T-helper 9 cell (primary cell): ENCODE measurements at regions not wholly inside any gene's neighbourhood (a gene's known extent, or its start where the extent isn't known, plus 50 kb on each side); places are given as distances from the start of the nearest gene placed in this dataset.
"Not testable (repeated sequence)": the region's sequence is repeated elsewhere in the genome, so short reads cannot be mapped to it uniquely, and the experiment has no call there.

Experiments
- DNase-seq: peaks from one replicate; pipeline ENCODE4 v3.0.0-alpha.2; 2020

DNA sequence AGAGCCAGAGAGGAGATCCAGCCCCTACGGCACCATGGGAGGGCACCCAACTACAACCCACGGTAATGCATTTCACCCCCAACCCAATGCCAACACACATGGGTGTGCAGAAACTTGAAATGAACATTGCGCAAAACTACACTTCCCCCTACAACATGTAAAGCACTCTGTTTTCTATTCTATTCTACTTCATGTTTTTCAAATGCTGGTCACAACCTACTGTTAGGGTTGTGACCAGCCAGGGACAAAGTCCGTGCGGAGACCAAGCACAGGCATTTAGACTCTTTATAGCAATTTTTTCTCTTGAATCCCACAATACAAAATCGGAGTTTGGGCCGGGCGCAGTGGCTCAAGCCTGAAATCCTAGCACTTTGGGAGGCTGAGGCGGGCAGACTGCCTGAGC, 90.6 kb downstream of the MRPL14 start:
- DNase-seq: no peak

DNA sequence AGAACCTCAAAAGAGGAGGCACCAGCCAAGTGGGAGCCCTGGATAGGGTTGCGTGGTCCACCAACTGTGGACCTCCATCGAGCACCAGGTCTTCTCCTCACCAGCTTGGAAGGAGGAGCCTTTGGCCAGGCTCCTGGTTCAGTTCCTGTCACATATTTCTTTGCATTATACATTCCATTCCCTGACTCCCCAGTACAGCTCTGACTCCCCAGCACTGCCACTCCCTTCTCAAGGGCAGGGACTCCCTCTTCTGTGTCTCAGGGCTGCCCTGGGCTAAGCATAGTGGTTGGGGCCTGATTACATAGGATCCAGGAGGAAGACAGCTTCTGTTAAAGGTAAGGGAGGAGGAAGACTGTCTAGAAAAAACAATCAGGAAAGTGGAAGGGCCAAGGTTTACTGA, 91.1 kb downstream of the MRPL14 start:
- DNase-seq: no peak

DNA sequence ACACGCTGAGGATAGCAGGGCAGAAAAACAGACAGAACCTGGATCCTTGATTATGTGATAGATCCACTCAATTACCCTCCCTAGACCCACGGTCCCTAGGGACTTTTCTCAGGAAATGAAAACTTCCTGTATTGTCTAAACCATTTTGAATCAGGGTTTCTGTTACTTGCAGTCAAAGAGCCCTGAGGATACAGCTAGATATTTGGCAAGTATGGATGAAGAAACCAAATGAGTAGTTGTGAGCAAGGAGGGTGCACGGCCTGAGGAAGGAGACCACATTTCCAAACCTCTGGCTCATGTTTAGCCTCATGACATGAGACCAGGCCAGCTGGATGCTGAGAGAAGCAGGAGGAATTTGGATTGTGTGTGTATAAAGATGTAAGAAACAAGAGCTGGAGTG, 91.6 kb downstream of the MRPL14 start:
- no peak for DNase-seq

DNA sequence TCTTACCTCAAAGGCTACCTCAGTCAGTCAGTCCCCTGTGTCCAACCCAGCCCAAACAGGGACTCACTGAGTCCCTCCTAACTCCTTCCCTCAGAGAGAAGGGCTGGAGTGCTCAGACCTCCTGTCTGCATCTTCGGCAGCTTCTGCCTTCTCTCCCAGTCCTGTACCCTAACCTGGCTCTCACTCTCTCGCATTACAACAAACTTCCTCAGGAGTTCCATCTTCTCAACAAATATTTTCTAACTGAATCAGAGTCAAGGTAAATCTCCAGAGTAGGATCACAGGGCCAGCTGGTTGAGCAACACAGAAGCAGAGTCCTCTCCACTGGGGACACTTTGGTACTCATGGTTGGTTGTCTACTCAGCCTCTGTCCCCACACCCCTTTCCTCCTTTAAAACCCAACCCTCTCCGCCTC, 92.3 kb downstream of the MRPL14 start:
- no peak for DNase-seq

DNA sequence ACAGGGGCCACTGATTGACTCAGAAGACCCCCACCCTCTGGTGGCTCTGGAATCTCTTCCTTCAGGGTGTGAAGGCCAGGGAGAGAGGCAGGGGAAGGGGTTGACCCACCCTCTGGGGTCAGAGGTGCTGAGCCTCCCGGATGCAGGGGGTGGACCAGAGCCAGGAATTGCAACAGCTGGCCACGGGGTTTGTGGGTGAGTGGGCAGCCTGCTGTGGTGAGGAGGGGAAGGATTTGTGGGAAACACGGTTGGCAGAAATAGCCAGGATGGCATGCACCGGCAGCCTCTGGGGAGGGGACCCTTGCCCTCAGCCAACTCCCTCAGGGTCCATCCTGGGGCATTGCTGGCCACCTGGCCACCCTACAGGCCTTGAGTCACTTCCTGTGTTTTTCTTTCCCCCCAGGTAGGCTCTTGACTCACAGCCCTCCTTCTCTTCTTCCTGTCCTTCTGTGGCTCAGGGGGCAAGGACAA, 92.8 kb downstream of the MRPL14 start:
- no peak for DNase-seq

DNA sequence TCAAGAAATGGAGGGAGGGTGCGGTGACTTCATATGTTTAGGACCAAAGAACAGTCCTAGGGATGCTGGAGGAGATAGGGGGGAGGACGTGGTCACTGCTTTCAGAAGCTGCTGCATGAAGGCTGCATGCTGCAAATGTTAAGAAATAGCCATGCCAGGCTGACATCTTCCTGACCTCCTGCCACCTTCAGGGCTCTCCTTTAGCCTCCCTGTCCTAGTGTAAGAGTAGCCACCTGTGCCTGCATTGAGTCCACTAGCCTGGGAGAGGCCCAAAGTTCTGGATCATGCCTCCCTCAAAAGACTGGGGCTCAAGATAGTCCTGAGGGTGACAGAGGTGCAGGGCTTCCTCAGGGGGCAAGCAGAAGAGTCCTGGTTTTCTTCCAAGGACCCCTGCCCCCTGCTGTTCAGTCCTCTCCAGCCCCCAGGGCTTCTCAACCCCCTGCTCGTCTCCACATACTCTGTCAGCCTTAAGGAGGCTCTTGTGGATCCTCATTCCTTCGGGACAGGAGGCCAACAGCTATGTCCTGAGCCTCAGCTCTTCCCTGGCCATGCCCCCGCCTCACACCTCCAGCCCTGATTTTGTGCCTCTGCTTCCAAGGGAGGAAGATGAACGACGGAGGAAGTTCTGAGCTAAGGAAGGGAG, 96.3 kb downstream of the MRPL14 start:
- DNase-seq: no peak

DNA sequence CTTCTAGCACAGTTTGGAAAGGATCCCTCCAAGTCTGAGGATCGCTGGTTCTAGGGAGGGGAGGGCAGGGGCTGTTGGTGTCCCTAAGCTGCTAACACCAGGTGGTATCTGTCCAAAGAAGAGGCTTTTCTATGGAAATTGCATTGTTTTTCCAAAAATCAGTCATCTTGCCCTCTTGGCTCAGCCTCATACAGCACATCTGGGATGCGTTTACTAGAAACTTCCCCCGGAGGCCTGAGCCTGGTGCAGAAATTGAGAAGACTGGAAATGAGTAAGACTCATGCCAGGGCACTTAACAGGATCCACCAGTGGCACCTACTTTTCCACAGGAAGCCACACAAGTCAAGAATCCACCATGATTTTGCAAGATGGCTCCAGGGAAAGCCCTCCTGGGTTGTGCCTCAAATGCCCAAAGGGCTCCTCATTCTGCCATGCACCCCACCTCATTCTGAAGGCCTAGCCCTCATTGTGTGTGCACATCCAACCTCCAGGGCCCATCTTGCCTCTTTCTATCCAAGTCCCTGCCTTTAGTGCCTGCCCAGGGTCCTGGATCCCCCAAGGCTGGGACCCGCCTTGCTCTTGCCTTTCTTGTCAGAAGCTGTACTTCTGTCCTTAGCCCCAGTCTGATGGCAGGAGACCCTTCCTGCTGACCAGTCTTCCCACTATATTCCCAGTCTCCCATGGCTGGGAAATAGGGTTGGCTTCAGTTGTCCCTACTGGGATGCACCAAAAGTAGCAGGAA, 97.6 kb downstream of the MRPL14 start:
- DNase-seq: no peak

DNA sequence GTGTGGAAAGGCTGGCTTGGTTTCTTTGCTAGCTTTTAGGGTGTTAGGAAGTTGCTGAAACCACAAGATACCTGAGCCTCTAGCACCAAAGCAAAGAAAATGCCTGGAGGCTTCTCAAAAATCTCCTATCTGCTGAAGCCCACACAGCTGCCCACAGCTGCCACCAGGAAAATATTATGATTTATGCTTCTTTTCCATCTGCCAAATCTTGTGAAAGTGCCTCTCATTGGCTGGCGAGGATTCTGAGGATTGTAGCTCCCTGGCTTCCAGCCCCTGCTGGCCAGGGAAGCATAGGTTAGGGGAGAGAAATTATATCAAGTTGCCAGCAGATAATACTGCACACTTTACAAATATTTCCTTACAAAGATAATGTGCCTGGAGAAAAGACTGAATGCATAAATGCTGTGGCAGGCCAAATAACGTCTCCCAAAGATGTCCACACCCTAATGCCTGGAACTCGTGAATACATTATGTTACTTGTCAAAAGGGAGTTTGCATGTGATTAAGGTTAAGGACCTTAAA, 98.4 kb downstream of the MRPL14 start:
- no peak for DNase-seq

DNA sequence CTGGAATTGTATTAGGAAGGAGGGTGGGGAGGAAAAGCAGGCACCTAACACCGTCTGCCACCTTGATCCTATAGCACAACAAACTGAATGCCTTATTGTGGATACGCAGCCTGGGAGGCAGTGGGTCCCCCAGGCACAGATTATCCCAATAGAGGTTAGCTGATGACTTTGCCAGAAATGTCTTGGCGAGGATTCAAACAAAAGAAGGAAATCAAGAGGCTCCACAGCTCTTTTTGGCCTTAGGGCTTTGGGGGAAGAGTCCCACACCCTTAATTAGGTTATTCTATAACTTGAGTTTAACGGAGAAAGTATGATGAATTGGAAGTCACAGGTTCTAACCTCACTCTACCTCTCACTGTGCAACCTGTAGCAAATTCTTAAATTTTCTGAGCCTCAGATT, 102.0 kb downstream of the MRPL14 start:
- DNase-seq: no peak

DNA sequence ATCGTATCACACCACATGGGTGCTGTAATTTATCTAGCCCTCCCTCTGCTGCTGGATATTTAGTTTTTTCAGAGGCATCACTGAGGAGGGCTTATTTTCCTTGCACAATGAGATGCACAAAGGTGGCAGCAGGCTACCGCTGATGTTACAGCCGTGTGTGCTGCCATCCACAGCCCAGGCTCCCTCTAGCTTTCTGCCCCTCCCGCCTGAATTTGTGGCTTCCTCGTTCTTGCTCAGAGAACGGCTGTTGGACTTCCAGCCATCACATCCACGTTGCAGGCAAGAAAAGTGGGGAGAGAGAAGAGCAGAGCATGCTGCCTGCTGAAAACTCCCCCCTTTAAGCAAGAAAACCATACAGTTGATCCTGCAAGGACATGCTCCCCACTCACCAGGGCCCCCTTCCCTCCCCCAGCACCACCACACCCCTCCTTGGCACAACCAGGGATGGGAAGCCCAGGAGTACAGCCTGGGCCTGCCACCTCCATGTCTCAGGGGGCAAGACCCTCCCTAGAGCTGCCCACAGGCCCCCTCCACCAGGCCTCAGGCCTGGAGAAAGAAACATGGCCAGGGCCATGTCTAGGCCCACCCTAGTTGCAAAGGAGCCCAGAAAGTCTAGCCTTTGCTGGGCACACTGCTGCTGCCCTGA, 102.6 kb downstream of the MRPL14 start:
- no peak for DNase-seq

DNA sequence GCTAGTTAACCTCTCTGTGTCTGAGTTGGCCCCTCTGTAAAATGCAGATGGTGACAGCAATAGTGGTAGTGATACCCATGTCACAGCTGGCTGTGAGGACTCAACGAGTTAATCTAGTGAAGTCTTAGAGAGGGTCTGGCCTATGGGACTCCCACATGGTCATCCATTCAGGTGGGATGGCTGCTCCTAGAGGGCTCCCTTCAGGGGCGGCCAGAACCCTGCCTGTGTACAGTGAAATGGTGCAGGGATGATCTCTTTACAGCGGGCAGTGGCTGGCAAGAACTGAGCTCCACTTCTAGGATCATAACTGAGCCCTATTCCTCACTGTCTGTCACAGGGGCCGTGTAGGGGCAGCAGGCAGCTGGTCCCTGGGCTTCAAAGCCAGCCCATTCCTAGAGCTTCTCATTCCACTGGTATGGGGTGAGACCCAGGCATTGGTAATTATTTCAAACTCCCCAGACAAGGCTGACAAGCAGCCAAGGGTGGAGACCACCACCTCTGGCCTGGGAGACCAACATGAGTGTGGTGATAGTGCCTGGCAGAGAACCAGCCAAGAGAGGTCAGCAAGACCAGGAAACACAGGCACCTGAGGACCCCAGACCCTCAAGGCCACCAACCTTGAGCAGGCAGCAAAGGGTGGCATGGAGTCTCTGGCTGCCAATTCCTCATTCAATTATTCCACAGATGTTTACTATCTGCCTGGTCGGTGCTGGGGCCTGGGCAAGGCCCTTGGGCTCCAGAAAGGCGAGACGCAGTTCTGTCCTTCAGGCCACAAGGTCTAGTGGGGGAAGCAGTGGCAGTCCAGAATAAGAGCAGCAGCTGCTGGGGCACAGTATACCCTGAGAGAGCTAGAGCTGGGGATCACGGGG, 103.4 kb downstream of the MRPL14 start:
- no peak for DNase-seq

DNA sequence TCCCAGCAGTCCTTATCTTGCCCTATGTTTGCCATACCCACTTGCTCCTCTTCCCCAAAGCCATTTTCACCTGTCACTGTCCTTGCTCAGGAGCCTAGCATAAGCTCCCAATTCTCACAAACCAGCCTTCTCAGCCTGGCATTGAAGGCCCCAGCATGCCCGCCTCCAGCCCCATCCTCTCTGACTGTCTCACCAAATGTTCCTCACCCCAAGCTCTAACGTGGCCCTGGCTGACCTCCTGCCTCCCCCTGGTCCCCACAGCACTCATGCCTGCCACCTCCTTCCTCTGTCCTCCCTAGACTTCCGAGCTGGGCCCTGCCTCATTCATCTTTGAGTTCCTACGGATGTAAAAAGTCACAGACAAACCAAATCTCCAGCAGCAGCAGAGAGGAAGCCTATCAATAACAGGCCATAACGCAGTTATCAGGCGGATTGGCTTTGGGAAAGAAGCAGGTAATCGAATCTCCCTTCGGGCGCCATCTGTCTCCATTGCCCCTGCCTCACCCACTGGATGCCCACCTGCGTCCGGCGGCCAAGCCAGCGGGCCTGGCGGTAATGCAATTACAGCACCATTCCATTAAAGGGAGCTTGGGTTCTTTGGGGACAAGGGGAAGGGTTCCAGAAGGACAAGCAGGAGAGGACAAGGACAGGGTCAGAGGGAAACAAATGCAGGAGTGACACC, 104.4 kb downstream of the MRPL14 start:
- DNase-seq: no peak

DNA sequence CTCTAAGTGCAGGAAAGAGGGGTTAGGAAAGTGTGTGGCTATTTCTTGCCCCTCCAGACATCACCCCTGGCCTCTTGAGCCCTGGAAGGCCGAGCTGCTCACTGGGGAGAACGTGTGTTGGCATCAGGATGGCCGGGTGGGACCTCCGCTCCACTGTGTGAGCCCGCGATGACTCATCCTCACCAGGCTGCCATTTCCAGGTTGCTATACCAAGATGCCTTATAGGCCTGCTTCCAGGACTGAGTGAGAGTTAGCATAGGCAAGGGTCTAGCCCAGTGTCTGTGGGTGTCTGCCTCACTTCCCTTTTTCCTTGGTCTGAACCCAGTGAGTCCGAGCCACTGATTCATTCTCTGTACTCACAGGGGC, 105.0 kb downstream of the MRPL14 start:
- no peak for DNase-seq

DNA sequence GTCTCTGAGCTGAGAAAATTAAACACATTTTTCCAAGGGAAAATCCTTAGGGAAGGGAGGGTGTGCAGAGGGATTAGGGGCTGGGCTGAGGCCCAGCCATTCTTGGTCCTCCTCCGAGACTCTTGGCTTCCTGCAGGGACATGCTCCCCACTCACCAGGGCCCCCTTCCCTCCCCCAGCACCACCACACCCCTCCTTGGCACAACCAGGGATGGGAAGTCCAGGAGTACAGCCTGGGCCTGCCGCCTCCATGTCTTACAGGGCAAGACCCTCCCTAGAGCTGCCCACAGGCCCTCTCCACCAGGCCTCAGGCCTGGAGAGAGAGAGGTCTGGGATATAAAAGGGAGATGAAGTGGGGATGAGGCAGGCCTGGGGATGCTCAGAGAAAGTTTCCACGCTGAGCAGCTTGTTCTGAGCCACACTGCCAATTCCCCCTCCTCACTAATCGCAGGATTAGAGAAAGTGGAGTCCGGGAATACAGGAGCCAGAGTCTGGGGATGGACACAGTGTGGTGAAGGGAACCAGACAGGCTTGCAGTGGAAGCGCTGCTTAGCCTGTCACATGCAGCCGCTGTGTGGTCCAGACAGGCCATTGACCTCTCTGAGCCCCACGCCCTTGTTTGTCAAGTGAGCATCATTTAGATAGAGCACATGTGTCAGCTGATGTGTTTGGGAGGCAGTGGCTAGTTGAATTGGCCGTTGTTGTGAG, 105.5 kb downstream of the MRPL14 start:
- DNase-seq: no peak

DNA sequence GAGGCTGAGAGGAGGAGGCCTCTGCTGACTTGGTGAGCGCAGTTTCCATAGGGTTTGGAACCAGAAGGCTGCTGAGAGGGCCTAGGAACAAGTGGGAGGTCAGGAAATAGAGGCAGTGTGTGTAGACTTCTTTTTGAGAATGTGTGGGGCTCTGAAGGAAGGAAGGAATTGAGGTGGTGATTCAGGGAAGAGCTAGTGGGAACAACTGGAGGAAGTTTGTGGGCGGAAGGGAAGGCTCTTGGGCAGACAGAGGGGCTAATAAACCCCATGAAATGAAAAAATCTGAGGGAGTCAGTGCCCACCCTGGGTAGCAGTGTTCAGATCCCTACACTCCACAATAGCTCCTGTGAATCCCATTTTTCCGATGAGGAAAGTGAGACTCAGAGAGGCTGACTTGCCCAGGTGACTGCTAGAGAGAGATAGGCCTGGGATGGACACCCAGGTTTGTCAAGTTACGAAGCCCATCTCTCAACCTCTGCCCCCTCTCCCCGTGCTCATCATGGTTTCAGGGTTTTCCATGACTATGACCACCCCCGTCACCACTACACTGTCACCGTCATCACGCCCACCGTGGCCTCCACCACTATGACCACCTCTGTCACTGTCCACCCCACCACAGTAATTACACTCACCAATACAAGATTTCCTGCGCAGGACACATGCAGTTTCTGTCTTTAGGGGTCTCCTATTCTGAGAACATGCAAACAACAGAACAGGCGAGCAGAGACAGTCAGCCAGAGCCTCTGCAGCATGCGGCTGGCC, 106.4 kb downstream of the MRPL14 start:
- DNase-seq: no peak

DNA sequence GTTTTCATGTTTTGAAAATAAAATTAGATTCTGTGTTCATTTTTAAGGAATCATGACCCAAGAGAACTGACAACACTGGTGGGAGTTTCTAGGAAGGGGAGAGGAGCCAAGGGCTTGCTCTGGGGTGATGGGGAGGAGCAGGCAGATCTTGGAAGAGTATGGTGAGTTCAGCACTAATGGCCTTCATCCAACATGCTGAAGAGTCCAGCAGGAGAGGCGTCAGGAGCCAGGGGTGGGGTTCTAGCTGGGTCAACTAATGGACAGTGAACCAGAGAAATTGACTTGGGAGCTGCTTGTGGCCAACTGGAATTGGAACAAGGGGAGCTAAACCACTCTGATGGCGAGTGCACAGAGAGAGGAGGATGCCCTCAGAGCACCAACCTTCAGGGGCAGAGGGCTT, 107.1 kb downstream of the MRPL14 start:
- DNase-seq: no peak

DNA sequence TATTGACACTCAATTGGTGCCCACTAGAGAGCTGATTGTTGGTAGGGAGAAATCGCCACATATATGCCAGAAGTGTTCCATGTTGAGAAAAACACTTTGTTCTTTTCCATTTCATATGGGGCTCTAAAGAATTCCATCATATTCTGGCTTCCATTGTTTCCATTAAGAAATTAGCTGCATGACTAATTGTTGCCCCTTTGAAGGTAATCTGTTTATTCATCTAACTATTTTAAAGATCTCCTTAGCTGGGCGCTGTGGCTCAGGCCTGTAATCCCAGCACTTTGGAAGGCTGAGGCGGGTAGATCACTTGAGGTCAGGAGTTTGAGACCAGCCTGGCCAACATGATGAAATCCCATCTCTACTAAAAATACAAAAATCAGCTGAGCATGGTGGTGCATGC, 109.9 kb downstream of the MRPL14 start:
- DNase-seq: not testable (repeated sequence)

DNA sequence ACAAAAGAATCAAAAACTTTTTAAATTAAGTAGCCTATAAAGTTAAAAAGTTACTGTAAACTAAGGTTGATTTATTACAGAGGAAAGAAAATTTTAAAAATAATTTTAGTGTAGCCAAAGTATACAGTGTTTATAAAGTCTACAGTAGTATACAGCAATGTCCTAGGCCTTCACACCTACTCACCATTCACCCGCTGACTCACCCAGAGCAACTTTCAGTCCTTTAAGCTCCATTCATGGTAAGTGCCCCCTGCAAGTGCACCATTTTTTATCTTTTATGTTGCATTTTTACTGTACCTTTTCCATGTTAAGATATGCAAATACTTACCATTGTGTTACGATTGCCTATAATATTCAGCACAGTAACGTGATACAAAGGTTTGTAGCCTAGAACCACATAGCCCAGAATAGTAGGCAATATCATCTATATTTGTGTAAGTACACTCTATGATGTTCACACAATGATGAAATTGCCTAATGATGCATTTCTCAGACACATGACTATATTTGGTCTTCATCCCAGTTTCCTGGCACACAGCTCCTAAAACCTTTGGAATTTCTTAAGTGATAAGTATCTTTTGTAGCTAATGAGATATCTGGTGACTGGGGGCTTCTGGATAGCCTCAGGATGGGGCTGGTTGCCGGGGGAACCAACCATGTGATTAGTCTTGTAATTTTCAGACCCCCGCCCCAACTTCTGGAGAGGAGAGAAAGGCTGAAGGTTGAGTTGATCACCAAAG, 111.0 kb downstream of the MRPL14 start:
- no peak for DNase-seq

DNA sequence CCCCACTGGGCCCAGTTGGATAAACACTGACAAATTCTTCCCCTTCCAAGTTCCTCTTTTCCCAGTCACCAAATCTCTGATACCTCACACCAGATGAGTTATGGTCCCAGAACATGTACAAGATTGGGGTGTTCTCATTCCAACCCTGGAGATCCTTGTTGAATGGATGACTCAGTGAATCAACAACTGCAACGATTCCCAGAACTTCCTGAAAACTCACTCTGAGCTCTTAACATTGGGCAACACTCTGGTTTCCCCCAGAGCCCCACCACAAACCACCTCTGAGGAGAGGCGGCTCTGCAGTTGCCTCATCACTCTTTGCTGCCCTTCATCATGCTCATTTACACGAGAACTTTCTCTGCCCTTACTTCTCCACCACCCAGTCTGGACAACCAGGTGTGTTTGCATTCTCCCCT, 115.2 kb downstream of the MRPL14 start:
- no peak for DNase-seq

DNA sequence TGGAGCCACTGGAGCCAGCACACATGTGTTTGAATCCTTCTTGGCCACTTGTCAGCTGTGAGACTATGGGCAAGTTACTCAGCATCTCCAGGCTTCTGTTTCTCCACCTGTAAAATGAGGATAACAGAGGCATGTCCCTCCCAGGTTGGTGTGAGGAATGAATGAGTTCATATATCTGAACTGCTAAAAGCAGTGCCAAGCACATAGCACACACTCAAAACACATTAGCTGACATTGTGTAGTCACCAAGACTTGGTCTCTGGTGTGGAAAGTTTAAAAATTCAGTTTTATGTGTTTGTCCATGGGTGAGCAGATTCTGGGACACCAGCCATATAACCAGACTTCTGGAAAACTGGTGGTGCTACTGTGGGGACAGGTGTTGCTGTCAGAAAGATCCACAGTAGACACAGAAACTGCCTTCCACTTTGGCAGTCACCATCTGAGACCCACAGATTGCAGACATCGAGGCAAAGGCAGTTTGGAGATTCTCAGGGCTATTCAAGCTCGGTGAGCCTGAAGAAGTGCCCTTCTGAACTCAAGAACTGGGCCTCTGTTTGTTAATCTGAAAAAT, 115.8 kb downstream of the MRPL14 start:
- DNase-seq: no peak
